ENCODE measurements at regions not wholly inside any gene's neighbourhood (a gene's known extent, or its start where the extent isn't known, plus 50 kb on each side); places are given as distances from the start of the nearest gene placed in this dataset.
"Not testable (repeated sequence)": the region's sequence is repeated elsewhere in the genome, so short reads cannot be mapped to it uniquely, and the experiment has no call there.

- TF ChIP-seq YY1 (IDR thresholded peaks at IDR 0.05) = peak; percentile 71
- no peak for TF ChIP-seq TAF1 (conservative IDR thresholded peaks at IDR 0.05)
Measured at GRCh38 chr3:187889601-187890404, 144.5 kb upstream of the BCL6 start (continued).

DNA sequence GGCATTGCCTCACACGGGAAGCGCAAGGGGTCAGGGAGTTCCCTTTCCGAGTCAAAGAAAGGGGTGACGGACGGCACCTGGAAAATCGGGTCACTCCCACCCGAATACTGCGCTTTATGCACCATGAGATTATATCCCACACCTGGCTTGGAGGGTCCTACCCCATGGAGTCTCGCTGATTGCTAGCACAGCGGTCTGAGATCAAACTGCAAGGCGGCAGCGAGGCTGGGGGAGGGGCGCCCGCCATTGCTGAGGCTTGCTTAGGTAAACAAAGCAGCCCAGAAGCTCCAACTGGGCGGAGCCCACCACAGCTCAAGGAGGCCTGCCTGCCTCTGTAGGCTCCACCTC lies 145.1 kb upstream of the BCL6 start:
- H3K4me3 ChIP-seq (ENCODE audit: low read depth in 1 of 3, low read length in 3 of 3); H3K27me3 ChIP-seq (ENCODE audit: control insufficient read depth in 4 of 4, insufficient read depth in 4 of 4, low read length in 3 of 4); H3K36me3 ChIP-seq (ENCODE audit: control insufficient read depth in 4 of 4, insufficient read depth in 3 of 4, low read depth in 1 of 4, low read length in 3 of 4); H3K27ac ChIP-seq (ENCODE audit: low read depth in 1 of 2, low read length in 2 of 2); H3K9ac ChIP-seq (ENCODE audit: low read depth in 1 of 2, low read length in 2 of 2); H3K9me3 ChIP-seq (ENCODE audit: control insufficient read depth in 4 of 4, low read length in 3 of 4); DNase-seq (ENCODE audit: low spot score): not testable (repeated sequence)
- WGBS = 86% methylated on average over 15 of the region's 15 CpGs
- H3K4me1 ChIP-seq (ENCODE audit: control insufficient read depth in 4 of 4, insufficient read depth in 4 of 4, low read length in 3 of 4) = peaks cover 2 to 12% (median 10%) of the 10 kb centered on the region in 4 donors

GRCh38 chr3:187896646-187897045 lies 151.4 kb upstream of the BCL6 start:
- Histone ChIP-seq H3K4me3 (ENCODE audit: low read depth in 1 of 3, low read length in 3 of 3) (no peak overlapping the region), H3K9ac (ENCODE audit: low read depth in 1 of 2, low read length in 2 of 2) (no peak overlapping the region), H3K9me3 (ENCODE audit: control insufficient read depth in 4 of 4, low read length in 3 of 4) (no peaks in the 10 kb centered on the region), H3K27me3 (ENCODE audit: control insufficient read depth in 4 of 4, insufficient read depth in 4 of 4, low read length in 3 of 4) (no peaks in the 10 kb centered on the region), H3K27ac (ENCODE audit: low read depth in 1 of 2, low read length in 2 of 2) (no peak overlapping the region), H3K4me1 (ENCODE audit: control insufficient read depth in 4 of 4, insufficient read depth in 4 of 4, low read length in 3 of 4) (no peaks in the 10 kb centered on the region), H3K36me3 (ENCODE audit: control insufficient read depth in 4 of 4, insufficient read depth in 3 of 4, low read depth in 1 of 4, low read length in 3 of 4) (no peaks in the 10 kb centered on the region)
- WGBS = 82% methylated on average over 6 of the region's 6 CpGs
- TF ChIP-seq HNF4G (IDR thresholded peaks at IDR 0.05) (no peak), NR2F2 (IDR thresholded peaks at IDR 0.05) (peak; percentile 44)
- DNase-seq (ENCODE audit: low spot score) = no peak

DNA sequence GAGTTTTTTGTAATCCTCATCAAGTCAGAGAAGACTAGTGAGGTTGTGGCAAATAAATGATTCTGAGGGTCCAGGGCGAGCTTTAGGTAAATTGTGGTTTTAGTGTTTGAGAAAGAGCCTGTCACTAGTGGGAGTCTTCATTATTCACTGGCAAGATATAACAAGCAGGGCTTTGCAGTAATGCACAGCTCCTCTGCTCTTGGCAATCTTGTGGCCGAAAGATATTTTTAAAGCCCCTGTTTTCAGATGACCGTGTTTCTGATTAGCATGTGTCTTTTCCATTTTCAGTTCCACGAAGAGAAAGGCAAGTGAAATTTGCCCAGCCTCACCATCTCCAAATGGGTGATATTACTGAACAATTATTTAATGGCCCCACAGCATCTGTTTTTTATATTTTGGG lies 154.0 kb upstream of the BCL6 start:
- Histone ChIP-seq H3K27ac (ENCODE audit: low read depth in 1 of 2, low read length in 2 of 2) (no peak overlapping the region), H3K4me1 (ENCODE audit: control insufficient read depth in 4 of 4, insufficient read depth in 4 of 4, low read length in 3 of 4) (no peaks in the 10 kb centered on the region), H3K36me3 (ENCODE audit: control insufficient read depth in 4 of 4, insufficient read depth in 3 of 4, low read depth in 1 of 4, low read length in 3 of 4) (no peaks in the 10 kb centered on the region), H3K4me3 (ENCODE audit: low read depth in 1 of 3, low read length in 3 of 3) (no peak overlapping the region), H3K9ac (ENCODE audit: low read depth in 1 of 2, low read length in 2 of 2) (no peak overlapping the region), H3K9me3 (ENCODE audit: control insufficient read depth in 4 of 4, low read length in 3 of 4) (no peaks in the 10 kb centered on the region), H3K27me3 (ENCODE audit: control insufficient read depth in 4 of 4, insufficient read depth in 4 of 4, low read length in 3 of 4) (no peaks in the 10 kb centered on the region)
- TF ChIP-seq ZBTB33 (IDR thresholded peaks at IDR 0.05) (no peak), CTCF (IDR thresholded peaks at IDR 0.05; ENCODE audit: low read depth, low read length, missing input control) (no peak), SP1 (IDR thresholded peaks at IDR 0.05) (no peak), FOXA2 (IDR thresholded peaks at IDR 0.05) (no peak), NR2F2 (IDR thresholded peaks at IDR 0.05) (no peak), GABPA (IDR thresholded peaks at IDR 0.05 in 1 of 2, conservative IDR thresholded peaks at IDR 0.05 in 1 of 2) (no peak), FOXA1 (IDR thresholded peaks at IDR 0.05) (no peak), JUND (IDR thresholded peaks at IDR 0.05) (no peak), YY1 (IDR thresholded peaks at IDR 0.05) (no peak), RAD21 (IDR thresholded peaks at IDR 0.05) (no peak), TAF1 (conservative IDR thresholded peaks at IDR 0.05) (no peak), HNF4A (conservative IDR thresholded peaks at IDR 0.05) (no peak)
- TF ChIP-seq, protein P1, sequence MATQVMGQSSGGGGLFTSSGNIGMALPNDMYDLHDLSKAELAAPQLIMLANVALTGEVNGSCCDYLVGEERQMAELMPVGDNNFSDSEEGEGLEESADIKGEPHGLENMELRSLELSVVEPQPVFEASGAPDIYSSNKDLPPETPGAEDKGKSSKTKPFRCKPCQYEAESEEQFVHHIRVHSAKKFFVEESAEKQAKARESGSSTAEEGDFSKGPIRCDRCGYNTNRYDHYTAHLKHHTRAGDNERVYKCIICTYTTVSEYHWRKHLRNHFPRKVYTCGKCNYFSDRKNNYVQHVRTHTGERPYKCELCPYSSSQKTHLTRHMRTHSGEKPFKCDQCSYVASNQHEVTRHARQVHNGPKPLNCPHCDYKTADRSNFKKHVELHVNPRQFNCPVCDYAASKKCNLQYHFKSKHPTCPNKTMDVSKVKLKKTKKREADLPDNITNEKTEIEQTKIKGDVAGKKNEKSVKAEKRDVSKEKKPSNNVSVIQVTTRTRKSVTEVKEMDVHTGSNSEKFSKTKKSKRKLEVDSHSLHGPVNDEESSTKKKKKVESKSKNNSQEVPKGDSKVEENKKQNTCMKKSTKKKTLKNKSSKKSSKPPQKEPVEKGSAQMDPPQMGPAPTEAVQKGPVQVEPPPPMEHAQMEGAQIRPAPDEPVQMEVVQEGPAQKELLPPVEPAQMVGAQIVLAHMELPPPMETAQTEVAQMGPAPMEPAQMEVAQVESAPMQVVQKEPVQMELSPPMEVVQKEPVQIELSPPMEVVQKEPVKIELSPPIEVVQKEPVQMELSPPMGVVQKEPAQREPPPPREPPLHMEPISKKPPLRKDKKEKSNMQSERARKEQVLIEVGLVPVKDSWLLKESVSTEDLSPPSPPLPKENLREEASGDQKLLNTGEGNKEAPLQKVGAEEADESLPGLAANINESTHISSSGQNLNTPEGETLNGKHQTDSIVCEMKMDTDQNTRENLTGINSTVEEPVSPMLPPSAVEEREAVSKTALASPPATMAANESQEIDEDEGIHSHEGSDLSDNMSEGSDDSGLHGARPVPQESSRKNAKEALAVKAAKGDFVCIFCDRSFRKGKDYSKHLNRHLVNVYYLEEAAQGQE (IDR thresholded peaks at IDR 0.05) = no peak
- WGBS = 90% methylated on average over 4 of the region's 4 CpGs
- no peak for DNase-seq (ENCODE audit: low spot score)

Measured in liver (tissue), 8 donors.